WTC11 (cell line): ENCODE measurements at regions not wholly inside any gene's neighbourhood (a gene's known extent, or its start where the extent isn't known, plus 50 kb on each side); places are given as distances from the start of the nearest gene placed in this dataset.

Source experiments
- ATAC-seq: fragments of 200-7000 bp; cut with Tn5 transposase; 2 replicates; pipeline ENCODE4 v1.10.0; 2021; ENCODE audit warnings: mild to moderate bottlenecking, moderate library complexity
- CTCF ChIA-PET: fragments of 300-600 bp; sonication (Branson Sonifier 250); formaldehyde crosslinking; loops from one replicate; lab custom pipeline; 2021; ENCODE audit warnings: antibody characterized with exemption; lab: Charles Lee
- POLR2A ChIA-PET: fragments of 350-600 bp; sonication (Branson Sonifier 250); formaldehyde crosslinking; loops from one replicate; lab custom pipeline; 2021; ENCODE audit warnings: antibody characterized with exemption; lab: Charles Lee
- DNase-seq: peaks from one replicate; pipeline ENCODE4 v3.0.0; 2021; ENCODE audit warnings: low spot score
- H3K27ac Mint-ChIP-seq: 2 replicates; pipeline ENCODE4 v1.8.0; 2021; ENCODE audit warnings: mixed read lengths
- H3K27me3 Mint-ChIP-seq: 2 replicates; pipeline ENCODE4 v1.8.0; 2021; ENCODE audit warnings: low read depth, mild to moderate bottlenecking, moderate library complexity, mixed read lengths
- H3K36me3 Mint-ChIP-seq: 2 replicates; pipeline ENCODE4 v1.8.0; 2021; ENCODE audit warnings: mixed read lengths
- H3K4me1 Mint-ChIP-seq: 2 replicates; pipeline ENCODE4 v1.8.0; 2022; ENCODE audit warnings: mixed read lengths
- H3K4me3 Mint-ChIP-seq: 2 replicates; pipeline ENCODE4 v1.8.0; 2021; ENCODE audit warnings: mild to moderate bottlenecking, moderate library complexity, mixed read lengths
- H3K9me3 Mint-ChIP-seq: 2 replicates; pipeline ENCODE4 v1.8.0; 2021; ENCODE audit warnings: mixed read lengths
- ARID4B ChIP-seq: sonication (generic); formaldehyde crosslinking; IDR thresholded peaks from 2 replicates; pipeline ENCODE4 v1.8.0; 2023; ENCODE audit warnings: missing genetic modification reagents, mild to moderate bottlenecking, borderline replicate concordance
- ATF1 ChIP-seq: sonication (generic); formaldehyde crosslinking; IDR thresholded peaks from 2 replicates; pipeline ENCODE4 v1.8.1; 2023; ENCODE audit warnings: mild to moderate bottlenecking, moderate library complexity, missing genetic modification reagents
- CBFB ChIP-seq: sonication (generic); formaldehyde crosslinking; IDR thresholded peaks from 2 replicates; pipeline ENCODE4 v1.8.1; 2022; ENCODE audit warnings: mild to moderate bottlenecking, low read depth, missing genetic modification reagents
- ELF4 ChIP-seq: sonication (generic); formaldehyde crosslinking; IDR thresholded peaks from 2 replicates; pipeline ENCODE4 v1.8.1; 2022; ENCODE audit warnings: low read depth, mild to moderate bottlenecking, moderate library complexity, missing genetic modification reagents
- EMX1 ChIP-seq: fragments of 250-450 bp; sonication (Bioruptor Pico); IDR thresholded peaks from 2 replicates; pipeline ENCODE4 v1.8.0; 2021; ENCODE audit warnings: mild to moderate bottlenecking
- ESRRA ChIP-seq: sonication (generic); formaldehyde crosslinking; IDR thresholded peaks from 2 replicates; pipeline ENCODE4 v1.8.1; 2022; ENCODE audit warnings: mild to moderate bottlenecking, missing genetic modification reagents, borderline replicate concordance
- FOXP1 ChIP-seq: sonication (generic); formaldehyde crosslinking; IDR thresholded peaks from 2 replicates; pipeline ENCODE4 v1.8.0; 2022; ENCODE audit warnings: missing genetic modification reagents, mild to moderate bottlenecking, moderate library complexity, borderline replicate concordance
- KAT7 ChIP-seq: sonication (generic); formaldehyde crosslinking; IDR thresholded peaks from 2 replicates; pipeline ENCODE4 v1.8.1; 2023; ENCODE audit warnings: missing genetic modification reagents, mild to moderate bottlenecking, borderline replicate concordance
- MLX ChIP-seq: sonication (generic); formaldehyde crosslinking; IDR thresholded peaks from 2 replicates; pipeline ENCODE4 v1.8.1; 2023; ENCODE audit warnings: mild to moderate bottlenecking, missing genetic modification reagents, moderate library complexity
- MXD4 ChIP-seq: fragments of 250-450 bp; sonication (Bioruptor Pico); IDR thresholded peaks from 2 replicates; pipeline ENCODE4 v1.8.0; 2021; ENCODE audit warnings: mild to moderate bottlenecking, moderate library complexity, borderline replicate concordance
- MYBL2 ChIP-seq: sonication (generic); formaldehyde crosslinking; IDR thresholded peaks from 2 replicates; pipeline ENCODE4 v1.8.1; 2023; ENCODE audit warnings: mild to moderate bottlenecking, moderate library complexity, missing genetic modification reagents
- NFATC4 ChIP-seq: fragments of 250-450 bp; sonication (Bioruptor Pico); IDR thresholded peaks from 2 replicates; pipeline ENCODE4 v1.9.0; 2021; ENCODE audit warnings: mild to moderate bottlenecking
- NR1H2 ChIP-seq: sonication (generic); formaldehyde crosslinking; IDR thresholded peaks from 2 replicates; pipeline ENCODE4 v1.9.0; 2021; ENCODE audit warnings: mild to moderate bottlenecking, moderate library complexity, missing genetic modification reagents
- NR2C2 ChIP-seq: sonication (generic); formaldehyde crosslinking; IDR thresholded peaks from 2 replicates; pipeline ENCODE4 v1.8.0; 2022; ENCODE audit warnings: mild to moderate bottlenecking, missing genetic modification reagents
- OVOL2 ChIP-seq: fragments of 250-450 bp; sonication (Bioruptor Pico); IDR thresholded peaks from 2 replicates; pipeline ENCODE4 v1.9.0; 2021; ENCODE audit warnings: mild to moderate bottlenecking, borderline replicate concordance
- SMAD4 ChIP-seq: sonication (generic); formaldehyde crosslinking; IDR thresholded peaks from 2 replicates; pipeline ENCODE4 v1.8.0; 2022; ENCODE audit warnings: mild to moderate bottlenecking, missing genetic modification reagents
- ZNF219 ChIP-seq: sonication (generic); formaldehyde crosslinking; IDR thresholded peaks from 2 replicates; pipeline ENCODE4 v1.8.0; 2023; ENCODE audit warnings: missing genetic modification reagents, mild to moderate bottlenecking, borderline replicate concordance
- ZNF423 ChIP-seq: fragments of 250-450 bp; sonication (Bioruptor Pico); IDR thresholded peaks from 2 replicates; pipeline ENCODE4 v2.1.2; 2022; ENCODE audit warnings: mild to moderate bottlenecking, moderate library complexity
- ZNF671 ChIP-seq: fragments of 250-450 bp; sonication (Bioruptor Pico); IDR thresholded peaks from 2 replicates; pipeline ENCODE4 v1.8.0; 2021; ENCODE audit warnings: mild to moderate bottlenecking
- TF ChIP-seq, protein P1 (sequence below): sonication (generic); formaldehyde crosslinking; IDR thresholded peaks from 2 replicates; pipeline ENCODE4 v1.8.1; 2022; ENCODE audit warnings: low read depth, missing genetic modification reagents, borderline replicate concordance

DNA sequence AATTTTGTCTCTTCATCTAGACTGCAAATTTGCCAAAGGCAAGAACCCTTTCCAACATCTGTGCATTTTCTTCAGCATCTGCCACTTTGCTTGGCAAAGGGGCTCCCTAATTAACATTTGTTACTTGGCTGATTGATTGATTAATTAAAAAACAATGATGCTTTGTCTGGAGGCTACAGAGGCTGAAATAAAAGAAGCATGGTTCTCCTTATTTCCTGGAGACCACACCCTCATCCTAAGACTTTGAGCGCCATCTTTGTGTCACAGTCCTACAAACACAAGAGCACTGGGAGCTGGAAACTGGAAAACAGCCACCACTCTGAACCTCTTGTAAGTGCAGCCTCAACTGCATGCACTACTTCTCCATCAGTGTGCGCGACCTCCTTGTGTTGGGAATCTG, 189.2 kb downstream of the C7orf25 start (continued):
- TF ChIP-seq MLX (CRISPR knock-in tag) (no peak), NR2C2 (no peak)

DNA sequence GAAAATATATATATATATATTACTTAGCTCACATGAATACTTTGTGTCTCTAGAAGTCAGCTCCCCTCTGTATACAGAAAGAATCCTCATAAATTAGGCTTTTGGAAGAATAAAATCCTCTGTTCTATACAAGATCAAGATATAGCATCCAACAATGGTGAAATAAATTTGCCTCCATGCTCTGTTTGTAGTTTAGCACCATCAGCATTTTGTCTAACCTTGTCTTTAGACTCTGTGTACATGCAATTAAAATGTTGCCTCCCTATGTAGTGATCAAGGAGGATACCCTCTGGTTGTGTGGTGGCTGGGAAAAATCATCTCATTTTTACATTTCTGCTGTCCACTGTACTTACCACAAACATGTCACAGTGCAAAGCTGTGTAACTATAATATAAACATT, 189.7 kb downstream of the C7orf25 start:
- no peak for DNase-seq
- 0 out of 2 replicates have a peak, but pooled peaks cover 3% of the 10 kb centered on the region for H3K36me3 Mint-ChIP-seq
- POLR2A ChIA-PET: no interaction called here
- H3K9me3 Mint-ChIP-seq: peaks cover 21% of the 10 kb centered on the region
- TF ChIP-seq MYBL2 (CRISPR knock-in tag) (no peak), FOXP1 (CRISPR knock-in tag) (no peak), OVOL2 (no peak), KAT7 (CRISPR knock-in tag) (no peak), ZNF219 (no peak), ARID4B (CRISPR knock-in tag) (no peak), NR2C2 (no peak), NFATC4 (CRISPR knock-in tag) (no peak), ZNF671 (CRISPR knock-in tag) (no peak), ELF4 (CRISPR knock-in tag) (no peak), SMAD4 (CRISPR knock-in tag) (no peak), NR1H2 (CRISPR knock-in tag) (no peak), ESRRA (CRISPR knock-in tag) (no peak), ATF1 (CRISPR knock-in tag) (no peak), EMX1 (no peak), CBFB (CRISPR knock-in tag) (no peak), ZNF423 (CRISPR knock-in tag) (no peak), MXD4 (CRISPR knock-in tag) (no peak)
- TF ChIP-seq, protein P1, sequence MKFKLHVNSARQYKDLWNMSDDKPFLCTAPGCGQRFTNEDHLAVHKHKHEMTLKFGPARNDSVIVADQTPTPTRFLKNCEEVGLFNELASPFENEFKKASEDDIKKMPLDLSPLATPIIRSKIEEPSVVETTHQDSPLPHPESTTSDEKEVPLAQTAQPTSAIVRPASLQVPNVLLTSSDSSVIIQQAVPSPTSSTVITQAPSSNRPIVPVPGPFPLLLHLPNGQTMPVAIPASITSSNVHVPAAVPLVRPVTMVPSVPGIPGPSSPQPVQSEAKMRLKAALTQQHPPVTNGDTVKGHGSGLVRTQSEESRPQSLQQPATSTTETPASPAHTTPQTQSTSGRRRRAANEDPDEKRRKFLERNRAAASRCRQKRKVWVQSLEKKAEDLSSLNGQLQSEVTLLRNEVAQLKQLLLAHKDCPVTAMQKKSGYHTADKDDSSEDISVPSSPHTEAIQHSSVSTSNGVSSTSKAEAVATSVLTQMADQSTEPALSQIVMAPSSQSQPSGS (CRISPR knock-in tag): no peak
- H3K4me1 Mint-ChIP-seq: peaks cover 26% of the 10 kb centered on the region
- ATAC-seq: no peak
- CTCF ChIA-PET: interaction anchor here (1.7 kb wide), 1 partner anchor 23 kb away, joined by 4 read pairs; no protein-coding TSS in a partner anchor
- no peak overlapping the region for H3K4me3 Mint-ChIP-seq
- H3K27ac Mint-ChIP-seq: no peak overlapping the region
- peaks cover 4% of the 10 kb centered on the region; the same call in 1 of the 2 replicates for H3K27me3 Mint-ChIP-seq
